Cardiac muscle cell (in vitro differentiated cells and primary cell): ENCODE measurements at regions not wholly inside any gene's neighbourhood (a gene's known extent, or its start where the extent isn't known, plus 50 kb on each side); places are given as distances from the start of the nearest gene placed in this dataset.

Experiments used
- DNase-seq, 2 donors: peaks; one replicate each; pipeline versions ENCODE4 v3.0.0 to v3.0.0-alpha.2; 2010 to 2017; ENCODE audit warnings: low read depth in 1 of 2, low spot score in 1 of 2
- H3K27ac ChIP-seq: fragments of 200-600 bp; sonication (generic); 2 replicates; pipeline ENCODE4 v1.5.1; 2016
- H3K27me3 ChIP-seq: fragments of 200-600 bp; sonication (generic); 2 replicates; pipeline ENCODE4 v1.6.0; 2016; ENCODE audit warnings: control low read depth
- H3K36me3 ChIP-seq: fragments of 200-600 bp; sonication (generic); 2 replicates; pipeline ENCODE4 v1.5.1; 2016; ENCODE audit warnings: control low read depth
- H3K4me1 ChIP-seq: fragments of 200-600 bp; sonication (generic); 2 replicates; pipeline ENCODE4 v1.8.1; 2017; ENCODE audit warnings: low read depth, mild to moderate bottlenecking, mixed run types
- H3K4me3 ChIP-seq: fragments of 200-600 bp; sonication (generic); 2 replicates; pipeline ENCODE4 v1.5.1; 2016; ENCODE audit warnings: mild to moderate bottlenecking
- H3K9me3 ChIP-seq: fragments of 200-600 bp; sonication (generic); 2 replicates; pipeline ENCODE4 v1.5.1; 2017; ENCODE audit warnings: low read depth, mild to moderate bottlenecking, control low read depth
- TF ChIP-seq, protein P1 (sequence below): IDR thresholded peaks from 2 replicates; pipeline ENCODE4 v1.5.1; 2012; ENCODE audit warnings: low read depth, mild to moderate bottlenecking, low read length

DNA sequence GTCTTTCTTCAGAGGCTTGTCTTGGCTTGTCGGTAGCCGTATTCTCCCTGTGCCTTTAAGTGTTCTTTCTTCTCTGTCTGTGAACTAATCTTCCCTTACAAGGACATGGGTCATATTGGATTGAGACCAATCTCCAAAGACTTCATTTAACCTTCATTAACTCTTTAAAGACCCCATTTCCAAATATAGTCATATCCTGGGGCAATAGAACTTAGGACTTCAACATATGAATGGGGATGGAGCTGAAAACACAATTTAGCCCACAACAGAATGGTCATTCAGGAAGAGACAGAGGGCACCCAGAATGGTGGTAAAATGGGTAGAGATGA is 82.1 kb upstream of the TANK start:
- Histone ChIP-seq H3K27me3 (no peaks in the 10 kb centered on the region), H3K36me3 (no peaks in the 10 kb centered on the region), H3K9me3 (no peaks in the 10 kb centered on the region), H3K27ac (no peak overlapping the region), H3K4me1 (no peaks in the 10 kb centered on the region), H3K4me3 (no peak overlapping the region)
- DNase-seq = no peak
- TF ChIP-seq, protein P1, sequence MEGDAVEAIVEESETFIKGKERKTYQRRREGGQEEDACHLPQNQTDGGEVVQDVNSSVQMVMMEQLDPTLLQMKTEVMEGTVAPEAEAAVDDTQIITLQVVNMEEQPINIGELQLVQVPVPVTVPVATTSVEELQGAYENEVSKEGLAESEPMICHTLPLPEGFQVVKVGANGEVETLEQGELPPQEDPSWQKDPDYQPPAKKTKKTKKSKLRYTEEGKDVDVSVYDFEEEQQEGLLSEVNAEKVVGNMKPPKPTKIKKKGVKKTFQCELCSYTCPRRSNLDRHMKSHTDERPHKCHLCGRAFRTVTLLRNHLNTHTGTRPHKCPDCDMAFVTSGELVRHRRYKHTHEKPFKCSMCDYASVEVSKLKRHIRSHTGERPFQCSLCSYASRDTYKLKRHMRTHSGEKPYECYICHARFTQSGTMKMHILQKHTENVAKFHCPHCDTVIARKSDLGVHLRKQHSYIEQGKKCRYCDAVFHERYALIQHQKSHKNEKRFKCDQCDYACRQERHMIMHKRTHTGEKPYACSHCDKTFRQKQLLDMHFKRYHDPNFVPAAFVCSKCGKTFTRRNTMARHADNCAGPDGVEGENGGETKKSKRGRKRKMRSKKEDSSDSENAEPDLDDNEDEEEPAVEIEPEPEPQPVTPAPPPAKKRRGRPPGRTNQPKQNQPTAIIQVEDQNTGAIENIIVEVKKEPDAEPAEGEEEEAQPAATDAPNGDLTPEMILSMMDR = no peak

DNA sequence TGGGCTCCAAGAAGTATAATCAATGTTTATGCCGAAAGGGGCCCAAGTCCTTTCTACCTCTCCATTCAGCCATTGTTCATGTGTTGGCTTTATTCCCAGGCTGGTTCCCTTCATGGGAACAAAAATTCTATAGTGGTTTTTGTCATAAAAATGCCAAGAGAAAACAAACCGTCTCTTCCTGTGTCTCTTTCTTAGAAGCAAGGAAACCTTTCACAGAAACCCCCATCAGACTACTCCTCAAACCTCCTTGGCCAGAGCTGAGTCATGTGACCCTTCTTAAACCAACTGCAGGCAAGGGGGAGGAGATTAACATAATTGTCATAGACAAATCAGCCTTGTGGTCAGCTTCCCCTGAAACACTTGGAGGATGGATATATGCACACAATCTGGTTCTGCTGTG is 75.1 kb upstream of the TANK start:
- no peaks in the 10 kb centered on the region for H3K36me3 ChIP-seq
- no peak for DNase-seq
- TF ChIP-seq, protein P1 = no peak
- no peaks in the 10 kb centered on the region for H3K27me3 ChIP-seq
- no peak overlapping the region for H3K4me3 ChIP-seq
- no peak overlapping the region for H3K27ac ChIP-seq
- no peaks in the 10 kb centered on the region for H3K9me3 ChIP-seq
- H3K4me1 ChIP-seq = no peaks in the 10 kb centered on the region

DNA sequence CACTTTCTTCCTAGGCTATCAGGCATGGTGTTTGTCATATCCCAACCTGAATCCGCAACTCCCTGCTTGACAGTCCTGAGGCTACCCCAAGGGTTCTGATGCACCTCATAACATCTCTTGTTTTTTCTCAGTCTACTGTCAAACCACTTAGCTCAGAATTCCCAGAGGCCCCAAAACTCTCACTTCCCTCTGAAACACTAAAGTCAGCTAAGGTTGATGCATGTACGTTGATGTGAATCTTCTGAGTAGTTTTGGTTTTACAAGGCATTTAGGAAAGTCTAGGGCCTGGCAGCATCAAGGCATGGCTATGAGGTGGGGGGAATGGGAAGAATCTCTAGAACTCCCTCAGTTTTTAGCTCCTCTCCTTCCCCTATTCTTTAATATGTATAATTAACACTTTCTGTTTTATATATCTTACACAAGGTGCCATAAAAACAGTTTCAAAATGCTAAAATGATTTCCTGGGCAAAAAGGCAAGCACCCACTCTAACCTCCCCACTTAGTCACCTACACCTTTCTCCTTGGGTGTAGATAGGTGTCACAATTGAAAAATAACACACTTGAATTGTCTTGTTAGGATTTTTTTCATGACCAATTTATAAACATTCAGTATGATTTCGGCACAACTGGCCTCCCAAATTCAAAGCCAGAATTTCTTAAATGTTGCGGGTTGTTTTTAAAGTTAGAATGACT is 71.4 kb upstream of the TANK start:
- Histone ChIP-seq H3K4me3 (no peak overlapping the region), H3K27me3 (no peaks in the 10 kb centered on the region), H3K36me3 (no peaks in the 10 kb centered on the region), H3K4me1 (no peaks in the 10 kb centered on the region), H3K9me3 (no peaks in the 10 kb centered on the region), H3K27ac (no peak overlapping the region)
- no peak for DNase-seq
- TF ChIP-seq, protein P1 = no peak

DNA sequence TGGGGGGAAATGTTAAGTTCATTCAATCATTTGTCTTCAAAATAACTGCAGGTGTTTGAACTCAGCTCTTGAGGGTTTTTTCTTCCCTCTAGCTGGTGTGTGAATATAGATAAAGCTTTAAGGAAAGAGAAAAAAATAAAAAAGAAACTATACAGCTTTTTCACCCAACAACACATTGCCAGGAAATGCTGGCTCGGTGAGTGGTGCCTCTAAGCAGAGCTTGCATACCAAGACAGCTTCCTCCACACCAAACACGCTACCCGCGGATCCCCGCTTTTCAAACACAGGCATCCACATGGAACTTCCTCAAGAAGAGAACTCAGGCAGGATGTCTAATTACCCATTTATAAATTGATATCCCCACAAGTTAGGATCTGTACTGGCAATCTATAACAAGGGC is 69.8 kb upstream of the TANK start:
- TF ChIP-seq, protein P1 = no peak
- H3K4me1 ChIP-seq = no peaks in the 10 kb centered on the region
- H3K9me3 ChIP-seq = no peaks in the 10 kb centered on the region
- no peak overlapping the region for H3K27ac ChIP-seq
- no peaks in the 10 kb centered on the region for H3K27me3 ChIP-seq
- no peak overlapping the region for H3K4me3 ChIP-seq
- no peaks in the 10 kb centered on the region for H3K36me3 ChIP-seq
- DNase-seq = peak in 1 of 2 donors; percentile 28

DNA sequence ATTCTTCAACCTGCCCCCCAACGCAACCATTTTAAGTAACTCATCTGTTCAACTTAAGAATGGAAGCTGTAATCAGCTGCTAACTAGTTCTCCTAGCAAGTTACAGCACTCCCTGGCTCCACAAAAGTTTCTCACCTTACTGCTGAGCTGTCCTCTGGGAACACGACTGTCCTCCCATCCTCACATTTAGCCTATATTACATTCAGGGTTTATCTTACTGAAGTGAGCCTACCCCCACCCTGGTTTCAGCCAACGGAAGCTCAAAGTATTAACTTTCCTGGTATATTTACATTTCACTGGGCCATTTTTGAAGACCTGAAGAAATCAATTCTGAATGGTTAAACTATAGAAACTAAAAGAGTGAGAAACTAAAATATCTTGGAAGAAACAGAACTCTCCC is 64.9 kb upstream of the TANK start:
- H3K4me1 ChIP-seq = no peaks in the 10 kb centered on the region
- no peaks in the 10 kb centered on the region for H3K27me3 ChIP-seq
- no peaks in the 10 kb centered on the region for H3K9me3 ChIP-seq
- no peak overlapping the region for H3K27ac ChIP-seq
- no peak overlapping the region for H3K4me3 ChIP-seq
- TF ChIP-seq, protein P1 = no peak
- no peak for DNase-seq
- no peaks in the 10 kb centered on the region for H3K36me3 ChIP-seq
